B cell (primary cell): ENCODE measurements at regions not wholly inside any gene's neighbourhood (a gene's known extent, or its start where the extent isn't known, plus 50 kb on each side); places are given as distances from the start of the nearest gene placed in this dataset.

Experiments used
- ATAC-seq: fragments of 200-7000 bp; cut with Tn5 transposase; one replicate; pipeline ENCODE4 v1.10.0; 2021; ENCODE audit warnings: low read depth, mild to moderate bottlenecking, moderate number of reproducible peaks, moderate library complexity
- CTCF ChIA-PET: fragments of 350-600 bp; sonication (Branson Sonifier 250); formaldehyde crosslinking; loops from one replicate; lab custom pipeline; 2021; ENCODE audit warnings: antibody characterized with exemption, inconsistent platforms; lab: Charles Lee
- POLR2A ChIA-PET: fragments of 350-600 bp; sonication (Branson Sonifier 250); formaldehyde crosslinking; loops from one replicate; lab custom pipeline; 2021; ENCODE audit warnings: antibody characterized with exemption; lab: Charles Lee
- DNase-seq: peaks from one replicate; pipeline ENCODE4 v3.0.0; 2013
- H2AFZ ChIP-seq: 2 replicates; pipeline ENCODE4 v1.6.1; 2012; ENCODE audit warnings: mild to moderate bottlenecking, low read depth, low read length; ENCODE audit not compliant: insufficient read depth, poor library complexity, severe bottlenecking
- H3K27ac ChIP-seq, 2 donors: 1 replicate in 1 of 2; 2 replicates in 1 of 2; pipeline ENCODE4 v1.5.1; 2012 to 2013; ENCODE audit warnings: low read length in 2 of 2, mild to moderate bottlenecking in 2 of 2, moderate library complexity in 1 of 2
- H3K27me3 ChIP-seq, 4 experiments: fragments of 200-600 bp in 1 of 4; sonication (generic) in 1 of 4; replicated peaks in 1 of 4; 1 replicate in 2 of 4; 2 replicates in 2 of 4; pipeline versions ENCODE4 v1.6.1 to v1.7.0; 2013 to 2016; ENCODE audit warnings: low read length in 3 of 4, mild to moderate bottlenecking in 2 of 4, mixed read lengths in 1 of 4, moderate library complexity in 1 of 4; ENCODE audit not compliant: insufficient read depth in 4 of 4, control insufficient read depth in 3 of 4; ENCODE audit errors: control extremely low read depth in 1 of 4
- H3K36me3 ChIP-seq, 2 experiments: replicated peaks in 1 of 2; 1 replicate in 1 of 2; 2 replicates in 1 of 2; pipeline versions ENCODE4 v1.6.1 to v1.7.1; 2013; ENCODE audit warnings: low read length in 1 of 2; ENCODE audit not compliant: insufficient read depth in 2 of 2, control insufficient read depth in 1 of 2; ENCODE audit errors: control extremely low read depth in 1 of 2, extremely low read depth in 1 of 2
- H3K4me1 ChIP-seq, 2 donors: fragments of 200-600 bp in 1 of 2; sonication (generic) in 1 of 2; 1 replicate in 1 of 2; 2 replicates in 1 of 2; pipeline versions ENCODE4 v1.5.1 to v1.6.1; 2013 to 2017; ENCODE audit warnings: low read length in 2 of 2; ENCODE audit not compliant: control insufficient read depth in 2 of 2, insufficient read depth in 2 of 2
- H3K4me2 ChIP-seq: replicated peaks from 2 replicates; pipeline ENCODE3; 2012; ENCODE audit warnings: mild to moderate bottlenecking, low read depth, low read length; ENCODE audit not compliant: poor library complexity, severe bottlenecking
- H3K4me3 ChIP-seq, 5 experiments: fragments of 200-600 bp in 1 of 5; sonication (generic) in 1 of 5; 1 replicate in 3 of 5; 2 replicates in 2 of 5; pipeline versions ENCODE4 v1.5.1 to v1.7.0; 2011 to 2016; ENCODE audit warnings: low read length in 4 of 5, mild to moderate bottlenecking in 4 of 5, low read depth in 2 of 5, control low read depth in 1 of 5, moderate library complexity in 1 of 5; ENCODE audit not compliant: insufficient read depth in 1 of 5; ENCODE audit errors: control extremely low read depth in 1 of 5, extremely low read depth in 1 of 5
- H3K79me2 ChIP-seq: fragments of 200-600 bp; sonication (generic); one replicate; pipeline ENCODE4 v1.6.0; 2016; ENCODE audit warnings: low read length; ENCODE audit not compliant: control insufficient read depth, insufficient read depth
- H3K9ac ChIP-seq: fragments of 200-600 bp; sonication (generic); 2 replicates; pipeline ENCODE4 v1.6.1; 2017; ENCODE audit warnings: mild to moderate bottlenecking, low read length, moderate library complexity
- H3K9me3 ChIP-seq, 3 donors: one replicate each; pipeline versions ENCODE4 v1.6.1 to v1.7.1; 2013; ENCODE audit warnings: low read length in 2 of 3; ENCODE audit not compliant: control insufficient read depth in 2 of 3, insufficient read depth in 1 of 3; ENCODE audit errors: control extremely low read depth in 1 of 3
- H4K20me1 ChIP-seq: 2 replicates; pipeline ENCODE4 v1.6.0; 2012; ENCODE audit warnings: mild to moderate bottlenecking, low read length; ENCODE audit not compliant: insufficient read depth, control insufficient read depth, poor library complexity, severe bottlenecking
- H3K27ac Mint-ChIP-seq: one replicate; pipeline ENCODE4 v1.8.0; 2021; ENCODE audit warnings: mixed read lengths
- H3K27me3 Mint-ChIP-seq: one replicate; pipeline ENCODE4 v1.8.0; 2021; ENCODE audit warnings: mixed read lengths
- H3K4me1 Mint-ChIP-seq: one replicate; pipeline ENCODE4 v1.8.0; 2021; ENCODE audit warnings: mixed read lengths
- H3K4me3 Mint-ChIP-seq: one replicate; pipeline ENCODE4 v1.8.0; 2021; ENCODE audit warnings: mixed read lengths
- H3K9me3 Mint-ChIP-seq: one replicate; pipeline ENCODE4 v1.8.0; 2022; ENCODE audit warnings: mixed read lengths; ENCODE audit not compliant: insufficient read depth
- CTCF ChIP-seq: fragments of 200-600 bp; IDR thresholded peaks from one replicate; pipeline ENCODE4 v1.8.0; 2022; ENCODE audit warnings: antibody characterized with exemption, mild to moderate bottlenecking
- EZH2 ChIP-seq: IDR thresholded peaks from 2 replicates; pipeline ENCODE4 v1.6.1; 2012; ENCODE audit warnings: borderline replicate concordance, low read depth, mild to moderate bottlenecking, moderate library complexity, low read length; ENCODE audit not compliant: insufficient read depth, poor library complexity, severe bottlenecking
- WGBS: methylation state at CpG from one replicate; pipeline ENCODE4 v1.1.5; 2013; ENCODE audit warnings: missing lambda C conversion rate; ENCODE audit not compliant: insufficient coverage; 5-methylcytosine and 5-hydroxymethylcytosine counted together
- intact Hi-C: fragments of 100-400 bp; cut with micrococcal nuclease; formaldehyde crosslinking; loops from one replicate; pipeline ENCODE4 v1.10.0; 2022

- ChIA-PET POLR2A (no interaction called here), CTCF (interaction anchor here (0.9 to 2.5 kb wide), 5 partner anchors 11 to 724 kb away, joined by 3 to 21 read pairs (median 3); no protein-coding TSS in a partner anchor)
- H3K27ac ChIP-seq, result no peak overlapping the region
- no peak overlapping the region for H3K27ac Mint-ChIP-seq
- H4K20me1 ChIP-seq, result no peaks in the 10 kb centered on the region
- no peaks in the 10 kb centered on the region for H3K27me3 ChIP-seq
- ATAC-seq (no peak), DNase-seq (peak; percentile 14)
- H3K4me1 Mint-ChIP-seq, result no peaks in the 10 kb centered on the region
- intact Hi-C loops, result no loop called here
- no peak overlapping the region for H3K4me2 ChIP-seq
- no peak overlapping the region for H3K4me3 Mint-ChIP-seq
- H3K79me2 ChIP-seq, result no peaks in the 10 kb centered on the region
- no peaks in the 10 kb centered on the region for H3K36me3 ChIP-seq
- TF ChIP-seq EZH2, result no peak
- peak; percentile 34 for TF ChIP-seq CTCF
- no peaks in the 10 kb centered on the region for H3K9me3 ChIP-seq
- H2AFZ ChIP-seq, result no peak overlapping the region
- no peaks in the 10 kb centered on the region for H3K4me1 ChIP-seq
- H3K9me3 Mint-ChIP-seq, result no peaks in the 10 kb centered on the region
- WGBS, result 92% methylated on average over 1 of the region's 7 CpGs
- no peaks in the 10 kb centered on the region for H3K27me3 Mint-ChIP-seq
- no peak overlapping the region for H3K9ac ChIP-seq
- no peak overlapping the region for H3K4me3 ChIP-seq
Measured at GRCh38 chr7:132709971-132710567, 133.8 kb upstream of the PLXNA4 start.

- H2AFZ ChIP-seq, result no peak overlapping the region
- 100% methylated on average over 2 of the region's 5 CpGs for WGBS
- Mint-ChIP-seq H3K27ac (no peak overlapping the region), H3K4me1 (no peaks in the 10 kb centered on the region), H3K4me3 (no peak overlapping the region), H3K9me3 (no peaks in the 10 kb centered on the region), H3K27me3 (no peaks in the 10 kb centered on the region)
- intact Hi-C loops, result no loop called here
- DNase-seq (no peak), ATAC-seq (no peak)
- ChIA-PET POLR2A (no interaction called here), CTCF (no interaction called here)
- no peaks in the 10 kb centered on the region for H4K20me1 ChIP-seq
- no peaks in the 10 kb centered on the region for H3K9me3 ChIP-seq
- H3K36me3 ChIP-seq, result no peaks in the 10 kb centered on the region
- H3K4me3 ChIP-seq, result no peak overlapping the region
- no peaks in the 10 kb centered on the region for H3K79me2 ChIP-seq
- TF ChIP-seq CTCF (no peak), EZH2 (no peak)
- no peak overlapping the region for H3K4me2 ChIP-seq
- H3K4me1 ChIP-seq, result no peaks in the 10 kb centered on the region
- H3K27ac ChIP-seq, result no peak overlapping the region
- no peaks in the 10 kb centered on the region for H3K27me3 ChIP-seq
- no peak overlapping the region for H3K9ac ChIP-seq
Measured at GRCh38 chr7:132708470-132708869, 132.2 kb upstream of the PLXNA4 start.
